ENCODE measurements at regions not wholly inside any gene's neighbourhood (a gene's known extent, or its start where the extent isn't known, plus 50 kb on each side); places are given as distances from the start of the nearest gene placed in this dataset.
A peak's percentile ranks its signal among the peaks of the same experiment; 100 is the strongest.

DNA sequence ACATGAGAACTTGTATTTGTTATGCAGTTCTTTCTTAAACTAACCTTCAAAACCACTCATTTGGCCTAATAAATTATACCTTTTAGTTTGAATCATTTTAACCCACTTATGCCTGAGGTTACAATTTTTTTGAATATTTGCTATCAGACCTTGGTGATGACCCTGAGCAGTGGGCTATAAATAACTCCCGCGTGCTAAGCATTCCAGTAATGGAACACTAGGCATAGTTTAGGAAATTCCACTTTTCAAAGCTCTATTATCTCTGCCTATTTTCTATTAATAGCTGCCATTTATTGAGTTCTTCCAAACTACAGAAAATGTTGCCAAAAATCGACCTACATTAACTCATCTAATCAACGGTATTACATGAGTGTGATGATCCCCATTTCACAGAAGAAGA is 993.4 kb upstream of the FAT3 start:
- H3K27me3 ChIP-seq (replicated peaks; ENCODE audit: insufficient read depth): no peaks in the 10 kb centered on the region
- no peak overlapping the region for H3K27ac ChIP-seq
- H3K4me3 ChIP-seq: no peak overlapping the region
- peaks cover 0 to 12% of the 10 kb centered on the region in 2 donors for H3K4me1 ChIP-seq (ENCODE audit: control insufficient read depth in 1 of 2, low read depth in 2 of 2)
- H3K36me3 ChIP-seq: no peaks in the 10 kb centered on the region
- no peaks in the 10 kb centered on the region for H3K9me3 ChIP-seq
- ATAC-seq (ENCODE audit: insufficient number of reproducible peaks, low FRiP score, low read depth) (no peak), DNase-seq (ENCODE audit: low spot score) (no peak)
- TF ChIP-seq, protein P1, sequence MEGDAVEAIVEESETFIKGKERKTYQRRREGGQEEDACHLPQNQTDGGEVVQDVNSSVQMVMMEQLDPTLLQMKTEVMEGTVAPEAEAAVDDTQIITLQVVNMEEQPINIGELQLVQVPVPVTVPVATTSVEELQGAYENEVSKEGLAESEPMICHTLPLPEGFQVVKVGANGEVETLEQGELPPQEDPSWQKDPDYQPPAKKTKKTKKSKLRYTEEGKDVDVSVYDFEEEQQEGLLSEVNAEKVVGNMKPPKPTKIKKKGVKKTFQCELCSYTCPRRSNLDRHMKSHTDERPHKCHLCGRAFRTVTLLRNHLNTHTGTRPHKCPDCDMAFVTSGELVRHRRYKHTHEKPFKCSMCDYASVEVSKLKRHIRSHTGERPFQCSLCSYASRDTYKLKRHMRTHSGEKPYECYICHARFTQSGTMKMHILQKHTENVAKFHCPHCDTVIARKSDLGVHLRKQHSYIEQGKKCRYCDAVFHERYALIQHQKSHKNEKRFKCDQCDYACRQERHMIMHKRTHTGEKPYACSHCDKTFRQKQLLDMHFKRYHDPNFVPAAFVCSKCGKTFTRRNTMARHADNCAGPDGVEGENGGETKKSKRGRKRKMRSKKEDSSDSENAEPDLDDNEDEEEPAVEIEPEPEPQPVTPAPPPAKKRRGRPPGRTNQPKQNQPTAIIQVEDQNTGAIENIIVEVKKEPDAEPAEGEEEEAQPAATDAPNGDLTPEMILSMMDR (IDR thresholded peaks at IDR 0.05): no peak

GRCh38 chr11:91230647-91231046 is 994.0 kb upstream of the FAT3 start:
- H3K27ac ChIP-seq: no peak overlapping the region
- no peaks in the 10 kb centered on the region for H3K36me3 ChIP-seq
- no peaks in the 10 kb centered on the region for H3K9me3 ChIP-seq
- TF ChIP-seq, protein P1 (IDR thresholded peaks at IDR 0.05): no peak
- H3K4me1 ChIP-seq (ENCODE audit: control insufficient read depth in 1 of 2, low read depth in 2 of 2): peaks cover 0 to 12% of the 10 kb centered on the region in 2 donors
- H3K4me3 ChIP-seq: no peak overlapping the region
- no peaks in the 10 kb centered on the region for H3K27me3 ChIP-seq (replicated peaks; ENCODE audit: insufficient read depth)
- ATAC-seq (ENCODE audit: insufficient number of reproducible peaks, low FRiP score, low read depth) (no peak), DNase-seq (ENCODE audit: low spot score) (no peak)

DNA sequence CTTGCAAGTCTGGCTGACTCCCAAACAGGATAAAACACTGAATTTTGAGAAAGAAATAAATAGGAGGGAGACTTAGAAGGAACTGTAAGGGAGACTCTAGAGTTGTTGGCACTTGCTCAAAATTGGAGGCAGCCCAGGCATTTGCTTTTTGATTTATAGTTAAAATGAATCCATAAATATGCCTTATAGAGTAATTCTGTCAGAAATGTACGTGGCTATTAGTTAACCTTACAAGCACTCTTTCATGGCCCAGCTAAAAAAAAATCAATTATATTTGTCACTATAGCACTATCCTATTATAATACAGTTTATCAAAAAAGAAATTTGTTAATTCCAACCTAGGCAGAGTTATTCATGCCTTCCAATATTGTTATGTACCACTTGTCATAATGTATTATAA is 1000.0 kb upstream of the CHORDC1 start:
- H3K4me1 ChIP-seq (ENCODE audit: control insufficient read depth in 1 of 2, low read depth in 2 of 2): peaks cover 6 to 21% of the 10 kb centered on the region in 2 donors
- no peak overlapping the region for H3K27ac ChIP-seq
- no peaks in the 10 kb centered on the region for H3K27me3 ChIP-seq (replicated peaks; ENCODE audit: insufficient read depth)
- H3K36me3 ChIP-seq: no peaks in the 10 kb centered on the region
- no peak for ATAC-seq (ENCODE audit: insufficient number of reproducible peaks, low FRiP score, low read depth)
- H3K9me3 ChIP-seq: no peaks in the 10 kb centered on the region
- TF ChIP-seq, protein P1 (IDR thresholded peaks at IDR 0.05): no peak
- no peak for DNase-seq (ENCODE audit: low spot score)
- no peak overlapping the region for H3K4me3 ChIP-seq

DNA sequence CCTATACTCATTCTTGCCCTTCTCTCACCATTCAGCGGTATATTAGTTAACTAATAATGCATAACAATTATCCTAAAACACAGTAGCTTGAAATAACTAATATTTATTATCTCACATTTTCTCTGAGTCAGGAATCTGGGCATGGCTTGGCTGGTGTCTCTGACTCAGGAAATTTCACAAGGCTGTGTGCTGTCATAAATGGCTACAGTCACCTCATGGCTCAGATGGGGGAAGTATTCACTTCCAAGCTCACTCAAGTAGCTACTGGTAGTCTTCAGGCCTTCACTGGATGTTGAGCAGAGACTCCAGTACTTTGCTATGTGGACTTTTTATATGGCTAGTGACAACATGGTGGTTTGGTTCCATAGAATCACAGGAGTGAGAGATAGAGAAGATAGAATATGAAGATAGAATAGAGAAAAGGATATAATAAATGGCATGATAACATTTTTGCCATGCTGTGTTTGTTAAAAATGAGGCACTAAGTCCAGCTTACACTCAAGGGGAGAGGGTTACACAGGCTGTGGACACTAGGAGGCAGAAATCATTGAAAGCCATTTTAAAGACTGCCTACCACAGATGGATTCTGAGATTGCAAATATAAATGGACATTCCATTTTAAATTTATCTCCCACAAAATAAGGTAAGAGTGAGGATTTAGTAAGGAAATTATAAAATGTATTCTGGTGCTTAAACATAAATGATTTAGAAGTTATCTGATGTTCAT is 997.8 kb upstream of the CHORDC1 start:
- Histone ChIP-seq H3K27ac (no peak overlapping the region), H3K4me1 (ENCODE audit: control insufficient read depth in 1 of 2, low read depth in 2 of 2) (peaks cover 6 to 21% of the 10 kb centered on the region in 2 donors), H3K9me3 (no peaks in the 10 kb centered on the region), H3K27me3 (replicated peaks; ENCODE audit: insufficient read depth) (no peaks in the 10 kb centered on the region), H3K4me3 (no peak overlapping the region), H3K36me3 (no peaks in the 10 kb centered on the region)
- no peak for DNase-seq (ENCODE audit: low spot score)
- TF ChIP-seq, protein P1 (IDR thresholded peaks at IDR 0.05): no peak
- ATAC-seq (ENCODE audit: insufficient number of reproducible peaks, low FRiP score, low read depth): peak; percentile 92

GRCh38 chr11:91219535-91219934 is 996.7 kb upstream of the CHORDC1 start:
- peaks cover 6 to 21% of the 10 kb centered on the region in 2 donors for H3K4me1 ChIP-seq (ENCODE audit: control insufficient read depth in 1 of 2, low read depth in 2 of 2)
- H3K27ac ChIP-seq: peak overlapping the region in 1 of 2 donors; percentile 40
- DNase-seq (ENCODE audit: low spot score): no peak
- H3K36me3 ChIP-seq: no peaks in the 10 kb centered on the region
- no peak for ATAC-seq (ENCODE audit: insufficient number of reproducible peaks, low FRiP score, low read depth)
- H3K27me3 ChIP-seq (replicated peaks; ENCODE audit: insufficient read depth): no peaks in the 10 kb centered on the region
- TF ChIP-seq, protein P1 (IDR thresholded peaks at IDR 0.05): no peak
- no peaks in the 10 kb centered on the region for H3K9me3 ChIP-seq
- H3K4me3 ChIP-seq: no peak overlapping the region
